CD14-positive monocyte (primary cell): ENCODE measurements at regions not wholly inside any gene's neighbourhood (a gene's known extent, or its start where the extent isn't known, plus 50 kb on each side); places are given as distances from the start of the nearest gene placed in this dataset.

ENCODE experiments used
- DNase-seq, 3 donors: peaks; one replicate each; pipeline ENCODE4 v3.0.0-alpha.2; 2011 to 2022
- H2AFZ ChIP-seq: 2 replicates; pipeline ENCODE4 v1.6.0; 2012; ENCODE audit warnings: mild to moderate bottlenecking, low read depth, low read length, inconsistent platforms; ENCODE audit not compliant: insufficient read depth, poor library complexity, severe bottlenecking
- H3K27ac ChIP-seq, 2 donors: 1 replicate in 1 of 2; 2 replicates in 1 of 2; pipeline ENCODE4 v1.5.1; 2012 to 2013; ENCODE audit warnings: low read length in 2 of 2, control low read depth in 1 of 2, inconsistent platforms in 1 of 2, low read depth in 1 of 2, mild to moderate bottlenecking in 1 of 2
- H3K27me3 ChIP-seq, 2 donors: one replicate each; pipeline versions ENCODE4 v1.6.0 to v1.6.1; 2011 to 2013; ENCODE audit warnings: low read length in 2 of 2; ENCODE audit not compliant: control insufficient read depth in 2 of 2, insufficient read depth in 2 of 2
- H3K36me3 ChIP-seq, 2 donors: replicated peaks in 1 of 2; 1 replicate in 1 of 2; 2 replicates in 1 of 2; pipeline versions ENCODE4 v1.5.1 to v1.6.1; 2012 to 2013; ENCODE audit warnings: low read length in 2 of 2, control low read depth in 1 of 2, inconsistent platforms in 1 of 2, mild to moderate bottlenecking in 1 of 2; ENCODE audit not compliant: insufficient read depth in 2 of 2, control insufficient read depth in 1 of 2
- H3K4me1 ChIP-seq, 2 donors: 1 replicate in 1 of 2; 2 replicates in 1 of 2; pipeline versions ENCODE4 v1.5.1 to v1.6.1; 2012 to 2013; ENCODE audit warnings: low read length in 2 of 2, control low read depth in 1 of 2, inconsistent platforms in 1 of 2, mild to moderate bottlenecking in 1 of 2, moderate library complexity in 1 of 2; ENCODE audit not compliant: insufficient read depth in 2 of 2, control insufficient read depth in 1 of 2
- H3K4me2 ChIP-seq: replicated peaks from 2 replicates; pipeline ENCODE3; 2012; ENCODE audit warnings: low read length, moderate library complexity, mild to moderate bottlenecking; ENCODE audit not compliant: poor library complexity, severe bottlenecking; ENCODE audit errors: extremely low read depth
- H3K4me3 ChIP-seq, 3 experiments: fragments of 200-600 bp in 1 of 3; sonication (generic) in 1 of 3; replicated peaks in 1 of 3; 1 replicate in 2 of 3; 2 replicates in 1 of 3; pipeline ENCODE4 v1.5.1; 2011 to 2013; ENCODE audit warnings: low read length in 3 of 3, mild to moderate bottlenecking in 3 of 3, control low read depth in 2 of 3, low read depth in 2 of 3, inconsistent platforms in 1 of 3, moderate library complexity in 1 of 3
- H3K79me2 ChIP-seq: 2 replicates; pipeline ENCODE4 v1.6.0; 2012; ENCODE audit warnings: mild to moderate bottlenecking, control low read depth, inconsistent platforms, low read length, moderate library complexity; ENCODE audit not compliant: insufficient read depth
- H3K9ac ChIP-seq: 2 replicates; pipeline ENCODE4 v1.6.0; 2017; ENCODE audit warnings: low read length, mild to moderate bottlenecking; ENCODE audit not compliant: insufficient read depth, poor library complexity, severe bottlenecking
- H3K9me3 ChIP-seq, 2 donors: replicated peaks in 1 of 2; 1 replicate in 1 of 2; 2 replicates in 1 of 2; pipeline versions ENCODE4 v1.5.1 to v1.6.1; 2012 to 2013; ENCODE audit warnings: low read length in 2 of 2, control low read depth in 1 of 2; ENCODE audit not compliant: control insufficient read depth in 1 of 2, insufficient read depth in 1 of 2
- H4K20me1 ChIP-seq: 2 replicates; pipeline ENCODE4 v1.6.0; 2012; ENCODE audit warnings: mild to moderate bottlenecking, low read length, control low read depth, moderate library complexity; ENCODE audit not compliant: insufficient read depth
- H3K27ac Mint-ChIP-seq, 7 donors: one replicate each; pipeline ENCODE4 v1.8.0; 2020; ENCODE audit warnings: mild to moderate bottlenecking in 7 of 7, mixed read lengths in 7 of 7, moderate library complexity in 6 of 7, inconsistent platforms in 2 of 7
- H3K27me3 Mint-ChIP-seq, 3 donors: one replicate each; pipeline ENCODE4 v1.8.0; 2021 to 2022; ENCODE audit warnings: low read depth in 3 of 3, mild to moderate bottlenecking in 3 of 3, mixed read lengths in 3 of 3, moderate library complexity in 3 of 3, inconsistent platforms in 1 of 3
- H3K36me3 Mint-ChIP-seq, 2 donors: one replicate each; pipeline ENCODE4 v1.8.0; 2020; ENCODE audit warnings: mixed read lengths in 2 of 2, inconsistent platforms in 1 of 2, mild to moderate bottlenecking in 1 of 2
- H3K4me1 Mint-ChIP-seq: one replicate; pipeline ENCODE4 v1.8.0; 2020; ENCODE audit warnings: mild to moderate bottlenecking, mixed read lengths
- H3K4me3 Mint-ChIP-seq, 2 donors: one replicate each; pipeline ENCODE4 v1.8.0; 2020; ENCODE audit warnings: mild to moderate bottlenecking in 2 of 2, mixed read lengths in 2 of 2, moderate library complexity in 1 of 2
- H3K9me3 Mint-ChIP-seq, 7 donors: one replicate each; pipeline ENCODE4 v1.8.0; 2020 to 2022; ENCODE audit warnings: mixed read lengths in 7 of 7, mild to moderate bottlenecking in 6 of 7, moderate library complexity in 6 of 7, inconsistent platforms in 2 of 7
- CTCF ChIP-seq: fragments of 200-600 bp; IDR thresholded peaks from one replicate; pipeline ENCODE4 v1.8.0; 2022; ENCODE audit warnings: antibody characterized with exemption, mild to moderate bottlenecking
- WGBS: methylation state at CpG from one replicate; pipeline ENCODE4 v1.1.5; 2013; ENCODE audit warnings: missing lambda C conversion rate; ENCODE audit not compliant: insufficient coverage; 5-methylcytosine and 5-hydroxymethylcytosine counted together
- intact Hi-C, 2 donors: fragments of 100-400 bp; cut with micrococcal nuclease; formaldehyde crosslinking; loops; one replicate each; pipeline versions ENCODE4 v1.15.0 to v1.15.1; 2023

GRCh38 chr2:215718890-215719289, 283.0 kb upstream of the FN1 start:
- peaks cover 2 to 3% of the 10 kb centered on the region in 2 donors for H3K36me3 Mint-ChIP-seq
- no peak overlapping the region for H3K9ac ChIP-seq
- no peak overlapping the region for H3K27ac ChIP-seq
- H3K4me1 ChIP-seq: peaks cover 22 to 27% of the 10 kb centered on the region in 2 donors
- no peaks in the 10 kb centered on the region for H3K79me2 ChIP-seq
- H3K4me2 ChIP-seq: no peak overlapping the region
- no peak overlapping the region for H3K4me3 ChIP-seq
- peak overlapping the region in 1 of 7 donors; percentile 20 for H3K27ac Mint-ChIP-seq
- peaks cover 0 to 2% (median 1%) of the 10 kb centered on the region in 7 donors for H3K9me3 Mint-ChIP-seq
- no peaks in the 10 kb centered on the region for H4K20me1 ChIP-seq
- TF ChIP-seq CTCF: no peak
- no peak for DNase-seq
- no peak overlapping the region for H2AFZ ChIP-seq
- H3K4me1 Mint-ChIP-seq: peaks cover 35% of the 10 kb centered on the region
- no peaks in the 10 kb centered on the region for H3K9me3 ChIP-seq
- no peaks in the 10 kb centered on the region for H3K36me3 ChIP-seq
- H3K27me3 ChIP-seq: no peaks in the 10 kb centered on the region
- WGBS: 63% methylated on average over 2 of the region's 3 CpGs
- H3K27me3 Mint-ChIP-seq: peaks cover 0 to 8% (median 4%) of the 10 kb centered on the region in 3 donors
- H3K4me3 Mint-ChIP-seq: no peak overlapping the region
- intact Hi-C loops: loop anchor here in 1 of 2 donors (10.0 kb wide), 1 partner anchor 54 kb away; no protein-coding TSS in a partner anchor

GRCh38 chr2:215718436-215718835, 282.6 kb upstream of the FN1 start:
- no peaks in the 10 kb centered on the region for H3K79me2 ChIP-seq
- no peak overlapping the region for H3K4me2 ChIP-seq
- no peak overlapping the region for H3K9ac ChIP-seq
- peaks cover 0 to 8% (median 4%) of the 10 kb centered on the region in 3 donors for H3K27me3 Mint-ChIP-seq
- no peaks in the 10 kb centered on the region for H3K36me3 ChIP-seq
- no peaks in the 10 kb centered on the region for H3K27me3 ChIP-seq
- H3K9me3 Mint-ChIP-seq: peaks cover 0 to 2% (median 1%) of the 10 kb centered on the region in 7 donors
- no CpG with 5 or more reads among the region's 2 CpGs for WGBS
- peaks cover 35% of the 10 kb centered on the region for H3K4me1 Mint-ChIP-seq
- H3K9me3 ChIP-seq: no peaks in the 10 kb centered on the region
- intact Hi-C loops: loop anchor here in 1 of 2 donors (10.0 kb wide), 1 partner anchor 54 kb away; no protein-coding TSS in a partner anchor
- no peak for DNase-seq
- peaks cover 23 to 27% of the 10 kb centered on the region in 2 donors for H3K4me1 ChIP-seq
- H3K27ac Mint-ChIP-seq: peak overlapping the region in 1 of 7 donors; percentile 1
- H3K36me3 Mint-ChIP-seq: peaks cover 2 to 3% of the 10 kb centered on the region in 2 donors
- no peak overlapping the region for H3K4me3 ChIP-seq
- no peak for TF ChIP-seq CTCF
- no peak overlapping the region for H2AFZ ChIP-seq
- no peaks in the 10 kb centered on the region for H4K20me1 ChIP-seq
- no peak overlapping the region for H3K27ac ChIP-seq
- H3K4me3 Mint-ChIP-seq: no peak overlapping the region
